ENCODE measurements at regions not wholly inside any gene's neighbourhood (a gene's known extent, or its start where the extent isn't known, plus 50 kb on each side); places are given as distances from the start of the nearest gene placed in this dataset.

GRCh38 chr1:38680801-38681510, 178.6 kb downstream of the RRAGC start:
- Histone ChIP-seq H2AFZ (ENCODE audit: low read depth, low read length) (no peak overlapping the region), H3K36me3 (ENCODE audit: control insufficient read depth in 1 of 2, insufficient read depth in 2 of 2, low read depth in 1 of 2, low read length in 2 of 2) (no peaks in the 10 kb centered on the region), H2BK5ac (ENCODE audit: low read depth, low read length, poor library complexity, severe bottlenecking) (no peak overlapping the region), H3K79me1 (replicated peaks; ENCODE audit: low read length, poor library complexity, severe bottlenecking) (no peaks in the 10 kb centered on the region), H2BK15ac (ENCODE audit: low read depth, poor library complexity, severe bottlenecking) (no peak overlapping the region), H3K9me3 (ENCODE audit: control insufficient read depth, low read length) (no peaks in the 10 kb centered on the region), H3K9ac (ENCODE audit: low read length) (no peak overlapping the region), H3K27ac (ENCODE audit: low read length, poor library complexity, severe bottlenecking) (no peak overlapping the region), H2BK12ac (ENCODE audit: low read length in 2 of 2) (no peak overlapping the region), H4K91ac (ENCODE audit: low read length) (no peak overlapping the region), H3K18ac (ENCODE audit: low read depth in 1 of 2, low read length in 2 of 2) (no peak overlapping the region), H3K27me3 (ENCODE audit: control insufficient read depth in 1 of 2, insufficient read depth in 1 of 2, low read length in 2 of 2) (no peaks in the 10 kb centered on the region), H2AK5ac (ENCODE audit: low read length, severe bottlenecking) (no peak overlapping the region), H3K23ac (ENCODE audit: low read length in 2 of 2) (no peak overlapping the region), H3K4ac (ENCODE audit: low read depth in 1 of 2, low read length in 2 of 2) (no peak overlapping the region), H4K8ac (ENCODE audit: low read length) (no peak overlapping the region), H3K4me2 (ENCODE audit: low read length, poor library complexity, severe bottlenecking) (no peak overlapping the region), H3K4me1 (ENCODE audit: control insufficient read depth, insufficient read depth, low read depth, low read length) (no peaks in the 10 kb centered on the region), H2BK120ac (ENCODE audit: low read depth, low read length) (no peak overlapping the region), H3K4me3 (ENCODE audit: insufficient read depth in 1 of 2, low read depth in 1 of 2, low read length in 2 of 2) (no peak overlapping the region), H3K14ac (ENCODE audit: low read length in 2 of 2) (no peak overlapping the region)
- 44% methylated on average over 5 of the region's 5 CpGs for WGBS
- DNase-seq: peak; percentile 30

- H3K9me3 ChIP-seq (ENCODE audit: control insufficient read depth, low read length): no peaks in the 10 kb centered on the region
- H3K4ac ChIP-seq (ENCODE audit: low read depth in 1 of 2, low read length in 2 of 2): no peak overlapping the region
- H2BK15ac ChIP-seq (ENCODE audit: low read depth, poor library complexity, severe bottlenecking): no peak overlapping the region
- H3K79me1 ChIP-seq (replicated peaks; ENCODE audit: low read length, poor library complexity, severe bottlenecking): no peaks in the 10 kb centered on the region
- no peak overlapping the region for H2BK120ac ChIP-seq (ENCODE audit: low read depth, low read length)
- H4K8ac ChIP-seq (ENCODE audit: low read length): no peak overlapping the region
- no peak overlapping the region for H2AK5ac ChIP-seq (ENCODE audit: low read length, severe bottlenecking)
- H3K4me3 ChIP-seq (ENCODE audit: insufficient read depth in 1 of 2, low read depth in 1 of 2, low read length in 2 of 2): no peak overlapping the region
- H2AFZ ChIP-seq (ENCODE audit: low read depth, low read length): no peak overlapping the region
- no peak overlapping the region for H3K23ac ChIP-seq (ENCODE audit: low read length in 2 of 2)
- no peaks in the 10 kb centered on the region for H3K4me1 ChIP-seq (ENCODE audit: control insufficient read depth, insufficient read depth, low read depth, low read length)
- H3K36me3 ChIP-seq (ENCODE audit: control insufficient read depth in 1 of 2, insufficient read depth in 2 of 2, low read depth in 1 of 2, low read length in 2 of 2): no peaks in the 10 kb centered on the region
- WGBS: 54% methylated on average over 2 of the region's 2 CpGs
- H3K27me3 ChIP-seq (ENCODE audit: control insufficient read depth in 1 of 2, insufficient read depth in 1 of 2, low read length in 2 of 2): no peaks in the 10 kb centered on the region
- no peak overlapping the region for H2BK5ac ChIP-seq (ENCODE audit: low read depth, low read length, poor library complexity, severe bottlenecking)
- DNase-seq: no peak
- H3K9ac ChIP-seq (ENCODE audit: low read length): no peak overlapping the region
- no peak overlapping the region for H3K27ac ChIP-seq (ENCODE audit: low read length, poor library complexity, severe bottlenecking)
- H4K91ac ChIP-seq (ENCODE audit: low read length): no peak overlapping the region
- H2BK12ac ChIP-seq (ENCODE audit: low read length in 2 of 2): no peak overlapping the region
- H3K14ac ChIP-seq (ENCODE audit: low read length in 2 of 2): no peak overlapping the region
- H3K4me2 ChIP-seq (ENCODE audit: low read length, poor library complexity, severe bottlenecking): no peak overlapping the region
- H3K18ac ChIP-seq (ENCODE audit: low read depth in 1 of 2, low read length in 2 of 2): no peak overlapping the region
Observed at GRCh38 chr1:38677756-38678155, 181.8 kb downstream of the RRAGC start.

GRCh38 chr1:38677311-38677710, 182.3 kb downstream of the RRAGC start:
- H2BK5ac ChIP-seq (ENCODE audit: low read depth, low read length, poor library complexity, severe bottlenecking): no peak overlapping the region
- no peak overlapping the region for H2AK5ac ChIP-seq (ENCODE audit: low read length, severe bottlenecking)
- H3K18ac ChIP-seq (ENCODE audit: low read depth in 1 of 2, low read length in 2 of 2): no peak overlapping the region
- no peak overlapping the region for H2BK120ac ChIP-seq (ENCODE audit: low read depth, low read length)
- H2AFZ ChIP-seq (ENCODE audit: low read depth, low read length): no peak overlapping the region
- H3K27ac ChIP-seq (ENCODE audit: low read length, poor library complexity, severe bottlenecking): no peak overlapping the region
- H3K4me2 ChIP-seq (ENCODE audit: low read length, poor library complexity, severe bottlenecking): no peak overlapping the region
- H3K4ac ChIP-seq (ENCODE audit: low read depth in 1 of 2, low read length in 2 of 2): no peak overlapping the region
- H4K91ac ChIP-seq (ENCODE audit: low read length): no peak overlapping the region
- no peak overlapping the region for H2BK12ac ChIP-seq (ENCODE audit: low read length in 2 of 2)
- no peak overlapping the region for H4K8ac ChIP-seq (ENCODE audit: low read length)
- no peak overlapping the region for H2BK15ac ChIP-seq (ENCODE audit: low read depth, poor library complexity, severe bottlenecking)
- no peak overlapping the region for H3K23ac ChIP-seq (ENCODE audit: low read length in 2 of 2)
- no peak overlapping the region for H3K9ac ChIP-seq (ENCODE audit: low read length)
- H3K9me3 ChIP-seq (ENCODE audit: control insufficient read depth, low read length): no peaks in the 10 kb centered on the region
- no peaks in the 10 kb centered on the region for H3K36me3 ChIP-seq (ENCODE audit: control insufficient read depth in 1 of 2, insufficient read depth in 2 of 2, low read depth in 1 of 2, low read length in 2 of 2)
- WGBS: 82% methylated on average over 6 of the region's 6 CpGs
- H3K27me3 ChIP-seq (ENCODE audit: control insufficient read depth in 1 of 2, insufficient read depth in 1 of 2, low read length in 2 of 2): no peaks in the 10 kb centered on the region
- H3K79me1 ChIP-seq (replicated peaks; ENCODE audit: low read length, poor library complexity, severe bottlenecking): no peaks in the 10 kb centered on the region
- DNase-seq: no peak
- H3K4me1 ChIP-seq (ENCODE audit: control insufficient read depth, insufficient read depth, low read depth, low read length): no peaks in the 10 kb centered on the region
- no peak overlapping the region for H3K14ac ChIP-seq (ENCODE audit: low read length in 2 of 2)
- H3K4me3 ChIP-seq (ENCODE audit: insufficient read depth in 1 of 2, low read depth in 1 of 2, low read length in 2 of 2): no peak overlapping the region

GRCh38 chr1:38672692-38673091, 186.9 kb downstream of the RRAGC start:
- H3K79me1 ChIP-seq (replicated peaks; ENCODE audit: low read length, poor library complexity, severe bottlenecking): no peaks in the 10 kb centered on the region
- H3K4me1 ChIP-seq (ENCODE audit: control insufficient read depth, insufficient read depth, low read depth, low read length): no peaks in the 10 kb centered on the region
- no peak overlapping the region for H3K14ac ChIP-seq (ENCODE audit: low read length in 2 of 2)
- no peak overlapping the region for H3K27ac ChIP-seq (ENCODE audit: low read length, poor library complexity, severe bottlenecking)
- no peak overlapping the region for H2BK120ac ChIP-seq (ENCODE audit: low read depth, low read length)
- no peaks in the 10 kb centered on the region for H3K27me3 ChIP-seq (ENCODE audit: control insufficient read depth in 1 of 2, insufficient read depth in 1 of 2, low read length in 2 of 2)
- H3K4me3 ChIP-seq (ENCODE audit: insufficient read depth in 1 of 2, low read depth in 1 of 2, low read length in 2 of 2): no peak overlapping the region
- WGBS: 85% methylated on average over 4 of the region's 4 CpGs
- no peak overlapping the region for H3K18ac ChIP-seq (ENCODE audit: low read depth in 1 of 2, low read length in 2 of 2)
- no peak overlapping the region for H2AFZ ChIP-seq (ENCODE audit: low read depth, low read length)
- no peaks in the 10 kb centered on the region for H3K36me3 ChIP-seq (ENCODE audit: control insufficient read depth in 1 of 2, insufficient read depth in 2 of 2, low read depth in 1 of 2, low read length in 2 of 2)
- no peak overlapping the region for H3K4me2 ChIP-seq (ENCODE audit: low read length, poor library complexity, severe bottlenecking)
- H2BK5ac ChIP-seq (ENCODE audit: low read depth, low read length, poor library complexity, severe bottlenecking): no peak overlapping the region
- no peak overlapping the region for H4K8ac ChIP-seq (ENCODE audit: low read length)
- DNase-seq: no peak
- no peak overlapping the region for H3K9ac ChIP-seq (ENCODE audit: low read length)
- H3K4ac ChIP-seq (ENCODE audit: low read depth in 1 of 2, low read length in 2 of 2): no peak overlapping the region
- H2BK15ac ChIP-seq (ENCODE audit: low read depth, poor library complexity, severe bottlenecking): no peak overlapping the region
- H4K91ac ChIP-seq (ENCODE audit: low read length): no peak overlapping the region
- no peak overlapping the region for H2AK5ac ChIP-seq (ENCODE audit: low read length, severe bottlenecking)
- no peak overlapping the region for H3K23ac ChIP-seq (ENCODE audit: low read length in 2 of 2)
- H2BK12ac ChIP-seq (ENCODE audit: low read length in 2 of 2): no peak overlapping the region
- H3K9me3 ChIP-seq (ENCODE audit: control insufficient read depth, low read length): no peaks in the 10 kb centered on the region

Measured in mesenchymal stem cell (in vitro differentiated cells and primary cell).